ENCODE measurements at regions not wholly inside any gene's neighbourhood (a gene's known extent, or its start where the extent isn't known, plus 50 kb on each side); places are given as distances from the start of the nearest gene placed in this dataset.
"Not testable (repeated sequence)": the region's sequence is repeated elsewhere in the genome, so short reads cannot be mapped to it uniquely, and the experiment has no call there.

GRCh38 chr10:108014145-108014901 is 849.8 kb upstream of the SORCS1 start:
- DNase-seq (ENCODE audit: low read depth) = no peak

GRCh38 chr10:108005627-108006026 is 841.1 kb upstream of the SORCS1 start:
- DNase-seq (ENCODE audit: low read depth) = no peak

- no peak for DNase-seq (ENCODE audit: low read depth)
These were observed 839.1 kb upstream of the SORCS1 start for GRCh38 chr10:108003576-108003975.

- DNase-seq (ENCODE audit: low read depth) = no peak
These were observed 838.6 kb upstream of the SORCS1 start for GRCh38 chr10:108003061-108003460.

GRCh38 chr10:108000365-108000764 is 835.9 kb upstream of the SORCS1 start:
- DNase-seq (ENCODE audit: low read depth) = no peak

GRCh38 chr10:107994621-107995270 is 830.2 kb upstream of the SORCS1 start:
- DNase-seq (ENCODE audit: low read depth) = no peak

- no peak for DNase-seq (ENCODE audit: low read depth)
These were observed 822.1 kb upstream of the SORCS1 start for GRCh38 chr10:107986571-107986970.

GRCh38 chr10:107984581-107984980 is 820.1 kb upstream of the SORCS1 start:
- no peak for DNase-seq (ENCODE audit: low read depth)

- DNase-seq (ENCODE audit: low read depth) = no peak
These were observed 819.6 kb upstream of the SORCS1 start for GRCh38 chr10:107984149-107984548.

GRCh38 chr10:107978455-107978854 is 813.9 kb upstream of the SORCS1 start:
- DNase-seq (ENCODE audit: low read depth) = no peak

GRCh38 chr10:107971973-107972372 is 807.5 kb upstream of the SORCS1 start:
- DNase-seq (ENCODE audit: low read depth) = no peak

GRCh38 chr10:107971411-107971810 is 806.9 kb upstream of the SORCS1 start:
- no peak for DNase-seq (ENCODE audit: low read depth)

GRCh38 chr10:107970512-107970911 is 806.0 kb upstream of the SORCS1 start:
- no peak for DNase-seq (ENCODE audit: low read depth)

- no peak for DNase-seq (ENCODE audit: low read depth)
These were observed 805.4 kb upstream of the SORCS1 start for GRCh38 chr10:107969936-107970335.

GRCh38 chr10:107966826-107967225 is 802.3 kb upstream of the SORCS1 start:
- DNase-seq (ENCODE audit: low read depth) = no peak

GRCh38 chr10:107952649-107953556 is 788.4 kb upstream of the SORCS1 start:
- no peak for DNase-seq (ENCODE audit: low read depth)

- DNase-seq (ENCODE audit: low read depth) = not testable (repeated sequence)
These were observed 786.0 kb upstream of the SORCS1 start for GRCh38 chr10:107950411-107951062.

- DNase-seq (ENCODE audit: low read depth) = no peak
These were observed 778.3 kb upstream of the SORCS1 start for GRCh38 chr10:107942826-107943225.

- no peak for DNase-seq (ENCODE audit: low read depth)
These were observed 768.6 kb upstream of the SORCS1 start for GRCh38 chr10:107933076-107933475.

- DNase-seq (ENCODE audit: low read depth) = no peak
These were observed 767.3 kb upstream of the SORCS1 start for GRCh38 chr10:107931808-107932207.

- no peak for DNase-seq (ENCODE audit: low read depth)
These were observed 765.5 kb upstream of the SORCS1 start for GRCh38 chr10:107930037-107930436.

GRCh38 chr10:107924458-107924857 is 760.0 kb upstream of the SORCS1 start:
- no peak for DNase-seq (ENCODE audit: low read depth)
